HL-60 (cell line): ENCODE measurements at regions not wholly inside any gene's neighbourhood (a gene's known extent, or its start where the extent isn't known, plus 50 kb on each side); places are given as distances from the start of the nearest gene placed in this dataset.

Source experiments
- GABPA ChIP-seq: IDR thresholded peaks from 2 replicates; pipeline ENCODE4 v1.6.1; 2012; ENCODE audit warnings: low read depth
- POLR2AphosphoS5 ChIP-seq: IDR thresholded peaks from 2 replicates; pipeline ENCODE4 v1.6.1; 2012; ENCODE audit warnings: low read depth
- REST ChIP-seq: IDR thresholded peaks from 2 replicates; pipeline ENCODE4 v1.6.1; 2012; ENCODE audit warnings: low read depth; ENCODE audit not compliant: insufficient replicate concordance
- SPI1 ChIP-seq: IDR thresholded peaks from 2 replicates; pipeline ENCODE4 v1.6.1; 2012; ENCODE audit warnings: low read depth, mild to moderate bottlenecking, borderline replicate concordance
- TF ChIP-seq, protein P1 (sequence below): IDR thresholded peaks from one replicate; pipeline ENCODE4 v1.5.1; 2011; ENCODE audit warnings: low read length, control low read depth, inconsistent platforms; ENCODE audit not compliant: insufficient read depth

- TF ChIP-seq, protein P1, sequence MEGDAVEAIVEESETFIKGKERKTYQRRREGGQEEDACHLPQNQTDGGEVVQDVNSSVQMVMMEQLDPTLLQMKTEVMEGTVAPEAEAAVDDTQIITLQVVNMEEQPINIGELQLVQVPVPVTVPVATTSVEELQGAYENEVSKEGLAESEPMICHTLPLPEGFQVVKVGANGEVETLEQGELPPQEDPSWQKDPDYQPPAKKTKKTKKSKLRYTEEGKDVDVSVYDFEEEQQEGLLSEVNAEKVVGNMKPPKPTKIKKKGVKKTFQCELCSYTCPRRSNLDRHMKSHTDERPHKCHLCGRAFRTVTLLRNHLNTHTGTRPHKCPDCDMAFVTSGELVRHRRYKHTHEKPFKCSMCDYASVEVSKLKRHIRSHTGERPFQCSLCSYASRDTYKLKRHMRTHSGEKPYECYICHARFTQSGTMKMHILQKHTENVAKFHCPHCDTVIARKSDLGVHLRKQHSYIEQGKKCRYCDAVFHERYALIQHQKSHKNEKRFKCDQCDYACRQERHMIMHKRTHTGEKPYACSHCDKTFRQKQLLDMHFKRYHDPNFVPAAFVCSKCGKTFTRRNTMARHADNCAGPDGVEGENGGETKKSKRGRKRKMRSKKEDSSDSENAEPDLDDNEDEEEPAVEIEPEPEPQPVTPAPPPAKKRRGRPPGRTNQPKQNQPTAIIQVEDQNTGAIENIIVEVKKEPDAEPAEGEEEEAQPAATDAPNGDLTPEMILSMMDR: no peak
- TF ChIP-seq POLR2AphosphoS5: no peak
- no peak for TF ChIP-seq GABPA
- TF ChIP-seq REST: no peak
- TF ChIP-seq SPI1: no peak
Measured at GRCh38 chr12:115023279-115024265, 339.6 kb upstream of the TBX3 start.
